AG04449 (cell line): ENCODE measurements at regions not wholly inside any gene's neighbourhood (a gene's known extent, or its start where the extent isn't known, plus 50 kb on each side); places are given as distances from the start of the nearest gene placed in this dataset.

Experiments
- CTCF ChIA-PET: fragments of 350-600 bp; formaldehyde crosslinking; extraction: SDS; loops from one replicate; lab custom pipeline; 2021; ENCODE audit warnings: antibody characterized with exemption; lab: Yijun Ruan, JAX
- POLR2A ChIA-PET: fragments of 400-600, 350-600 bp; formaldehyde crosslinking; extraction: SDS; loops from one replicate; lab custom pipeline; 2020; ENCODE audit warnings: antibody characterized with exemption, inconsistent platforms; lab: Yijun Ruan, JAX
- DNase-seq: peaks from one replicate; pipeline ENCODE4 v3.0.0-alpha.2; 2010; ENCODE audit warnings: low read depth, low spot score
- H3K4me3 ChIP-seq: 2 replicates; pipeline ENCODE4 v1.5.1; 2011; ENCODE audit warnings: low read depth, mild to moderate bottlenecking, control low read depth, low read length
- TF ChIP-seq, protein P1 (sequence below): IDR thresholded peaks from one replicate; pipeline ENCODE4 v1.5.1; 2011; ENCODE audit warnings: mild to moderate bottlenecking, moderate library complexity, low read length, control low read depth, inconsistent platforms; ENCODE audit not compliant: insufficient read depth; ENCODE audit errors: missing control alignments

GRCh38 chr7:123314886-123315285 is 115.1 kb upstream of the SLC13A1 start:
- DNase-seq, result no peak
- no peak overlapping the region for H3K4me3 ChIP-seq
- ChIA-PET CTCF (no interaction called here), POLR2A (no interaction called here)
- TF ChIP-seq, protein P1, sequence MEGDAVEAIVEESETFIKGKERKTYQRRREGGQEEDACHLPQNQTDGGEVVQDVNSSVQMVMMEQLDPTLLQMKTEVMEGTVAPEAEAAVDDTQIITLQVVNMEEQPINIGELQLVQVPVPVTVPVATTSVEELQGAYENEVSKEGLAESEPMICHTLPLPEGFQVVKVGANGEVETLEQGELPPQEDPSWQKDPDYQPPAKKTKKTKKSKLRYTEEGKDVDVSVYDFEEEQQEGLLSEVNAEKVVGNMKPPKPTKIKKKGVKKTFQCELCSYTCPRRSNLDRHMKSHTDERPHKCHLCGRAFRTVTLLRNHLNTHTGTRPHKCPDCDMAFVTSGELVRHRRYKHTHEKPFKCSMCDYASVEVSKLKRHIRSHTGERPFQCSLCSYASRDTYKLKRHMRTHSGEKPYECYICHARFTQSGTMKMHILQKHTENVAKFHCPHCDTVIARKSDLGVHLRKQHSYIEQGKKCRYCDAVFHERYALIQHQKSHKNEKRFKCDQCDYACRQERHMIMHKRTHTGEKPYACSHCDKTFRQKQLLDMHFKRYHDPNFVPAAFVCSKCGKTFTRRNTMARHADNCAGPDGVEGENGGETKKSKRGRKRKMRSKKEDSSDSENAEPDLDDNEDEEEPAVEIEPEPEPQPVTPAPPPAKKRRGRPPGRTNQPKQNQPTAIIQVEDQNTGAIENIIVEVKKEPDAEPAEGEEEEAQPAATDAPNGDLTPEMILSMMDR, result no peak

DNA sequence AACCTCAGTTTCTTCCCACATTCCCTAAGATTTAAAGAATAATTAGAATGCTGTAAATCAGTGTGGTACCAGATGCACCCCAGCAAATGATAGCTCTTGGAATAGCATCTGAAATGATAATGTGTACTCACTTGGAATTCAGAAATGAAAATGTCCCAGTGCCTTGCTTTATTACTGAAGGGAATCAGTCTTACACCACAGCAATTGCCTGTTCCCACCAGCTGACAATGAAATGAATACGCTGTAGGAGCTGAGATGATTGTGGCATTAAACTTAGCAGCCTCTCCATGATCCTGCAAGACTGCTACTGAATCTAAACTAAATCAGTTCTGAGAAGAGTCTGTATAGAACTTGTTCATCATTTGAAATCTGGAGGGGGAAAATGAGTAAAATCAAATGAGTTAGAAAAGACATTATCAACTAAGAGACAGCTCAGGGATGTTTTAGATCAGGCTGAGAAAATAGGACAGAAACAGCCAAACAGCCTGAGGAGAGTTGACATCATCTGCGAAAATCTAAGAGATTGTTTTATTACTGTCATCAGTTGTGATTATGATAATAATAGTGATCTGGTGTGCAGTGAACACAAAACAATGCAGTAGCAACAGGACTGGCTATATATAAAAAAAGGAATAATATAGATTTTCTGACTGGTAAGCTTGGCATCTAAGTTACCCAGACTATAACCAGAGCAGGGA is 108.6 kb upstream of the SLC13A1 start:
- TF ChIP-seq, protein P1, result no peak

GRCh38 chr7:123305840-123306375 is 106.1 kb upstream of the SLC13A1 start:
- no peak for DNase-seq
- CTCF ChIA-PET, result no interaction called here
- POLR2A ChIA-PET, result no interaction called here
- no peak overlapping the region for H3K4me3 ChIP-seq
- TF ChIP-seq, protein P1, result no peak

More for the DNA sequence above, 108.6 kb upstream of the SLC13A1 start:
- ChIA-PET CTCF (no interaction called here), POLR2A (no interaction called here)
- H3K4me3 ChIP-seq, result no peak overlapping the region
- DNase-seq, result no peak

DNA sequence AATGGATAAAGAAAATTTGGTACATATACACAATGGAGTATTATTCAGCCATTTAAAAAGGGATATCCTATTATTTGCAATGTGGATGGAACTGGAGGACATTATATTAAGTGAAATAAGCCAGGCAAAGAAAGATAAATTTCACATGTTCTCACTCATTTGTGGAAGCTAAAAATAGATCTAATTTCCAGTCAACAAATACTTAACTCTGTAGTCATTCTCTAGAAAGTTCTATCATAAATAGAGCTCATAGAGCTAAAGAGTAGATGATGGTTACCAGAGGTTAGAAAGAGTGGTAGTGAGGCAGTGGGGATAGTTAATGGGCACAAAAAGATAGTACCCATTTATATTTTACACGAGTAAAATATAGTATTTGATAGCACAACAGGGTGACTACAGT is 104.2 kb upstream of the SLC13A1 start:
- ChIA-PET POLR2A (no interaction called here), CTCF (no interaction called here)
- H3K4me3 ChIP-seq, result no peak overlapping the region

GRCh38 chr7:123296965-123297364 is 97.2 kb upstream of the SLC13A1 start:
- no peak for DNase-seq
- CTCF ChIA-PET, result no interaction called here
- H3K4me3 ChIP-seq, result no peak overlapping the region
- TF ChIP-seq, protein P1, result no peak
- POLR2A ChIA-PET, result no interaction called here

More for the DNA sequence above, 104.2 kb upstream of the SLC13A1 start:
- no peak for DNase-seq
- TF ChIP-seq, protein P1, result no peak

DNA sequence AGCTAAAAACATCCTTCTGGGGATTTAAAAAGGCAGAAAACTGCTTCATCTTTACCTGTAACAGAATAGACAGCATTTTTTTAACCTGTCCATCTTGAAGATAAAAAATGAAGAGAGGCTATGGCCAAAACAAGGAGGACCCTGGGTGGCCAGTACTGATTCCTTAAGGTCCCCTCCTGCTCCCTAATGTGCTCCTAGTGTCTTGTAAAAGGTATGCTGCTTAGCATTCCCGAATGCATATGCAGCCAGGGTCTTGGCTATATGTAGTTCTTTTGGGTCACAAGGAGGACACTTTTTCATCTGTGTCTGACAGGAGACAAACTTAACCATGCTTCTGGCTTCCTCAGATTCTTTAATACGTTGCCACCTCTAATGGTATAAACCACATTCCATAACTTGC is 93.9 kb upstream of the SLC13A1 start:
- DNase-seq, result no peak
- TF ChIP-seq, protein P1, result no peak
- CTCF ChIA-PET, result no interaction called here

More for the DNA sequence above, 93.9 kb upstream of the SLC13A1 start:
- no peak overlapping the region for H3K4me3 ChIP-seq
- POLR2A ChIA-PET, result no interaction called here
